H1 (cell line): ENCODE measurements at regions not wholly inside any gene's neighbourhood (a gene's known extent, or its start where the extent isn't known, plus 50 kb on each side); places are given as distances from the start of the nearest gene placed in this dataset.

Source experiments
- EGR1 ChIP-seq: IDR thresholded peaks from 2 replicates; pipeline ENCODE4 v1.6.1; 2011; ENCODE audit warnings: low read depth, low read length, borderline replicate concordance
- POLR2A ChIP-seq, 2 experiments: IDR thresholded peaks; 1 replicate in 1 of 2; 2 replicates in 1 of 2; pipeline ENCODE4 v1.6.1; 2011; ENCODE audit warnings: low read depth in 2 of 2, low read length in 2 of 2, mild to moderate bottlenecking in 2 of 2; ENCODE audit errors: control extremely low read depth in 1 of 2
- POLR2AphosphoS5 ChIP-seq: IDR thresholded peaks from 2 replicates; pipeline ENCODE4 v1.6.1; 2011; ENCODE audit warnings: low read depth, low read length
- RXRA ChIP-seq: IDR thresholded peaks from 2 replicates; pipeline ENCODE4 v1.6.1; 2011; ENCODE audit warnings: low read depth, mild to moderate bottlenecking, low read length, moderate library complexity; ENCODE audit not compliant: insufficient read depth
- TF ChIP-seq, protein P1 (sequence below): IDR thresholded peaks from 2 replicates; pipeline ENCODE4 v1.6.1; 2011; ENCODE audit warnings: low read length, improper control_type of control experiment
- TF ChIP-seq, protein P2 (sequence below), 3 experiments: IDR thresholded peaks; 1 replicate in 2 of 3; 2 replicates in 1 of 3; pipeline versions ENCODE4 v1.5.1 to v1.6.1; 2011; ENCODE audit warnings: low read length in 3 of 3, mild to moderate bottlenecking in 3 of 3, inconsistent platforms in 2 of 3, low read depth in 1 of 3, moderate library complexity in 1 of 3; ENCODE audit not compliant: insufficient read depth in 1 of 3; ENCODE audit errors: control extremely low read depth in 1 of 3

DNA sequence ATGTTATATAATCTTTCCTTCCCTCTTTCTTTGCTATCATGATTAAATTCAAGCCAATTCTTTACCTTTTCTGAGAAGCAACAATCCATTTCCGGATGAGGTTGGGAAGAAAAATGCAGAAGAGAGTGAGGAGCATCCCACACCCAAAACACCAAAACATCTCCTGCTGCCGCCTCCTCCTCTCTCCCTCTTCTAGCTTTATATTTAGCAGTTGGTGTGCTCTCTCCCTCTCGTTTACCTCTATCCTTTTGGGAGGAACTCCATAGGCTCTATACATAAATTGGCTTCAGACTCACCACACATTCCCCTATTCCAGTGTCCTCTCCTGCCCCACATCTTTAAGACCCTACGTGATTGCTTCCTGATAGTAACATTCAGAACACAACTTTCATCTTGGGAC lies 332.2 kb upstream of the PLXNA2 start:
- TF ChIP-seq, protein P1, sequence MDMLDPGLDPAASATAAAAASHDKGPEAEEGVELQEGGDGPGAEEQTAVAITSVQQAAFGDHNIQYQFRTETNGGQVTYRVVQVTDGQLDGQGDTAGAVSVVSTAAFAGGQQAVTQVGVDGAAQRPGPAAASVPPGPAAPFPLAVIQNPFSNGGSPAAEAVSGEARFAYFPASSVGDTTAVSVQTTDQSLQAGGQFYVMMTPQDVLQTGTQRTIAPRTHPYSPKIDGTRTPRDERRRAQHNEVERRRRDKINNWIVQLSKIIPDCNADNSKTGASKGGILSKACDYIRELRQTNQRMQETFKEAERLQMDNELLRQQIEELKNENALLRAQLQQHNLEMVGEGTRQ: no peak
- no peak for TF ChIP-seq EGR1
- no peak for TF ChIP-seq POLR2A (IDR thresholded peaks at IDR 0.05; ENCODE audit: control extremely low read depth in 1 of 2, low read depth in 2 of 2, low read length in 2 of 2)
- no peak for TF ChIP-seq POLR2AphosphoS5
- TF ChIP-seq, protein P2, sequence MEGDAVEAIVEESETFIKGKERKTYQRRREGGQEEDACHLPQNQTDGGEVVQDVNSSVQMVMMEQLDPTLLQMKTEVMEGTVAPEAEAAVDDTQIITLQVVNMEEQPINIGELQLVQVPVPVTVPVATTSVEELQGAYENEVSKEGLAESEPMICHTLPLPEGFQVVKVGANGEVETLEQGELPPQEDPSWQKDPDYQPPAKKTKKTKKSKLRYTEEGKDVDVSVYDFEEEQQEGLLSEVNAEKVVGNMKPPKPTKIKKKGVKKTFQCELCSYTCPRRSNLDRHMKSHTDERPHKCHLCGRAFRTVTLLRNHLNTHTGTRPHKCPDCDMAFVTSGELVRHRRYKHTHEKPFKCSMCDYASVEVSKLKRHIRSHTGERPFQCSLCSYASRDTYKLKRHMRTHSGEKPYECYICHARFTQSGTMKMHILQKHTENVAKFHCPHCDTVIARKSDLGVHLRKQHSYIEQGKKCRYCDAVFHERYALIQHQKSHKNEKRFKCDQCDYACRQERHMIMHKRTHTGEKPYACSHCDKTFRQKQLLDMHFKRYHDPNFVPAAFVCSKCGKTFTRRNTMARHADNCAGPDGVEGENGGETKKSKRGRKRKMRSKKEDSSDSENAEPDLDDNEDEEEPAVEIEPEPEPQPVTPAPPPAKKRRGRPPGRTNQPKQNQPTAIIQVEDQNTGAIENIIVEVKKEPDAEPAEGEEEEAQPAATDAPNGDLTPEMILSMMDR (IDR thresholded peaks at IDR 0.05; ENCODE audit: control extremely low read depth in 1 of 3, insufficient read depth in 1 of 3, low read depth in 1 of 3, low read length in 3 of 3): no peak
- TF ChIP-seq RXRA: no peak
